ENCODE measurements at regions not wholly inside any gene's neighbourhood (a gene's known extent, or its start where the extent isn't known, plus 50 kb on each side); places are given as distances from the start of the nearest gene placed in this dataset.
A peak's percentile ranks its signal among the peaks of the same experiment; 100 is the strongest.

- no peaks in the 10 kb centered on the region for H3K9me3 ChIP-seq
- no peaks in the 10 kb centered on the region for H3K27me3 ChIP-seq
- intact Hi-C loops (cut with DNase I; ENCODE audit: low total_unique reads): no loop called here
- no peak for DNase-seq
- H3K4me3 ChIP-seq: no peak overlapping the region
- TF ChIP-seq CTCF (IDR thresholded peaks at IDR 0.05): no peak
- TF ChIP-seq POLR2A (IDR thresholded peaks at IDR 0.05): no peak
- no peaks in the 10 kb centered on the region for H3K4me1 ChIP-seq
- no peaks in the 10 kb centered on the region for H3K36me3 ChIP-seq
- H3K27ac ChIP-seq: no peak overlapping the region
Observed at GRCh38 chr13:111485491-111486250, 165.2 kb downstream of the TEX29 start.

GRCh38 chr13:111486331-111486730 lies 165.9 kb downstream of the TEX29 start:
- Histone ChIP-seq H3K4me1 (no peaks in the 10 kb centered on the region), H3K27ac (no peak overlapping the region), H3K27me3 (no peaks in the 10 kb centered on the region), H3K36me3 (no peaks in the 10 kb centered on the region), H3K4me3 (no peak overlapping the region), H3K9me3 (no peaks in the 10 kb centered on the region)
- TF ChIP-seq CTCF (IDR thresholded peaks at IDR 0.05): no peak
- TF ChIP-seq POLR2A (IDR thresholded peaks at IDR 0.05): no peak
- no peak for DNase-seq
- intact Hi-C loops (cut with DNase I; ENCODE audit: low total_unique reads): no loop called here

GRCh38 chr13:111486801-111487200 lies 166.4 kb downstream of the TEX29 start:
- H3K27ac ChIP-seq: no peak overlapping the region
- H3K4me3 ChIP-seq: no peak overlapping the region
- H3K27me3 ChIP-seq: no peaks in the 10 kb centered on the region
- intact Hi-C loops (cut with DNase I; ENCODE audit: low total_unique reads): no loop called here
- no peaks in the 10 kb centered on the region for H3K36me3 ChIP-seq
- no peaks in the 10 kb centered on the region for H3K9me3 ChIP-seq
- no peak for DNase-seq
- no peak for TF ChIP-seq POLR2A (IDR thresholded peaks at IDR 0.05)
- no peaks in the 10 kb centered on the region for H3K4me1 ChIP-seq

- H3K4me1 ChIP-seq: no peaks in the 10 kb centered on the region
- no peak overlapping the region for H3K27ac ChIP-seq
- no peaks in the 10 kb centered on the region for H3K9me3 ChIP-seq
- H3K4me3 ChIP-seq: no peak overlapping the region
- no peak for TF ChIP-seq CTCF (IDR thresholded peaks at IDR 0.05)
- TF ChIP-seq POLR2A (IDR thresholded peaks at IDR 0.05): no peak
- intact Hi-C loops (cut with DNase I; ENCODE audit: low total_unique reads): no loop called here
- peak in 1 of 2 donors; percentile 1 for DNase-seq
- no peaks in the 10 kb centered on the region for H3K36me3 ChIP-seq
- no peaks in the 10 kb centered on the region for H3K27me3 ChIP-seq
Observed at GRCh38 chr13:111488486-111489132, 168.2 kb downstream of the TEX29 start.

GRCh38 chr13:111489301-111489700 lies 168.9 kb downstream of the TEX29 start:
- TF ChIP-seq CTCF (IDR thresholded peaks at IDR 0.05) (no peak), POLR2A (IDR thresholded peaks at IDR 0.05) (no peak)
- H3K9me3 ChIP-seq: no peaks in the 10 kb centered on the region
- peak in 1 of 2 donors; percentile 2 for DNase-seq
- H3K27ac ChIP-seq: no peak overlapping the region
- H3K27me3 ChIP-seq: no peaks in the 10 kb centered on the region
- H3K36me3 ChIP-seq: no peaks in the 10 kb centered on the region
- H3K4me1 ChIP-seq: no peaks in the 10 kb centered on the region
- no peak overlapping the region for H3K4me3 ChIP-seq
- intact Hi-C loops (cut with DNase I; ENCODE audit: low total_unique reads): no loop called here

Data from uterus (tissue), 3 donors.